IgD-negative memory B cell (primary cell): ENCODE measurements at regions not wholly inside any gene's neighbourhood (a gene's known extent, or its start where the extent isn't known, plus 50 kb on each side); places are given as distances from the start of the nearest gene placed in this dataset.
"Not testable (repeated sequence)": the region's sequence is repeated elsewhere in the genome, so short reads cannot be mapped to it uniquely, and the experiment has no call there.

Experiments used
- H3K27ac Mint-ChIP-seq, 3 donors: one replicate each; pipeline ENCODE4 v1.8.0; 2020 to 2022; ENCODE audit warnings: mild to moderate bottlenecking in 3 of 3, mixed read lengths in 3 of 3, moderate library complexity in 1 of 3
- H3K27me3 Mint-ChIP-seq: one replicate; pipeline ENCODE4 v1.8.0; 2021; ENCODE audit warnings: mixed read lengths
- H3K36me3 Mint-ChIP-seq: one replicate; pipeline ENCODE4 v1.8.0; 2020; ENCODE audit warnings: mild to moderate bottlenecking, mixed read lengths
- H3K4me1 Mint-ChIP-seq, 3 donors: one replicate each; pipeline ENCODE4 v1.8.0; 2020 to 2022; ENCODE audit warnings: mixed read lengths in 3 of 3, mild to moderate bottlenecking in 1 of 3
- H3K4me3 Mint-ChIP-seq, 4 donors: one replicate each; pipeline ENCODE4 v1.8.0; 2020 to 2022; ENCODE audit warnings: mild to moderate bottlenecking in 4 of 4, mixed read lengths in 4 of 4, moderate library complexity in 3 of 4
- H3K9me3 Mint-ChIP-seq, 3 donors: one replicate each; pipeline ENCODE4 v1.8.0; 2020 to 2021; ENCODE audit warnings: mixed read lengths in 3 of 3, mild to moderate bottlenecking in 1 of 3

- Mint-ChIP-seq H3K4me3 (no peak overlapping the region), H3K9me3 (peaks cover 0 to 6% (median 4%) of the 10 kb centered on the region in 3 donors), H3K27me3 (no peaks in the 10 kb centered on the region), H3K36me3 (no peaks in the 10 kb centered on the region), H3K27ac (no peak overlapping the region), H3K4me1 (no peaks in the 10 kb centered on the region)
Observed at GRCh38 chr12:42728287-42728686, 138.7 kb upstream of the PRICKLE1 start.

- H3K27me3 Mint-ChIP-seq, result no peaks in the 10 kb centered on the region
- no peak overlapping the region for H3K27ac Mint-ChIP-seq
- H3K4me3 Mint-ChIP-seq, result no peak overlapping the region
- H3K9me3 Mint-ChIP-seq, result peaks cover 0 to 6% (median 4%) of the 10 kb centered on the region in 3 donors
- H3K4me1 Mint-ChIP-seq, result no peaks in the 10 kb centered on the region
- no peaks in the 10 kb centered on the region for H3K36me3 Mint-ChIP-seq
Observed at GRCh38 chr12:42725809-42726208, 136.3 kb upstream of the PRICKLE1 start.

GRCh38 chr12:42716491-42716891 is 126.9 kb upstream of the PRICKLE1 start:
- H3K27ac Mint-ChIP-seq, result no peak overlapping the region
- H3K4me3 Mint-ChIP-seq, result no peak overlapping the region
- H3K27me3 Mint-ChIP-seq, result no peaks in the 10 kb centered on the region
- no peaks in the 10 kb centered on the region for H3K36me3 Mint-ChIP-seq
- H3K4me1 Mint-ChIP-seq, result no peaks in the 10 kb centered on the region
- peaks cover 0 to 5% (median 3%) of the 10 kb centered on the region in 3 donors for H3K9me3 Mint-ChIP-seq

- H3K27ac Mint-ChIP-seq, H3K4me3 Mint-ChIP-seq, H3K9me3 Mint-ChIP-seq, H3K36me3 Mint-ChIP-seq, H3K4me1 Mint-ChIP-seq, H3K27me3 Mint-ChIP-seq: not testable (repeated sequence)
Observed at GRCh38 chr12:42713566-42713965, 124.0 kb upstream of the PRICKLE1 start.

- not testable (repeated sequence) for H3K27me3 Mint-ChIP-seq, H3K36me3 Mint-ChIP-seq, H3K4me3 Mint-ChIP-seq, H3K9me3 Mint-ChIP-seq, H3K4me1 Mint-ChIP-seq, H3K27ac Mint-ChIP-seq
Observed at GRCh38 chr12:42708374-42708773, 118.8 kb upstream of the PRICKLE1 start.

- H3K27me3 Mint-ChIP-seq, result peaks cover 7% of the 10 kb centered on the region
- peaks cover 3 to 6% (median 3%) of the 10 kb centered on the region in 3 donors for H3K9me3 Mint-ChIP-seq
- H3K36me3 Mint-ChIP-seq, result no peaks in the 10 kb centered on the region
- no peak overlapping the region for H3K27ac Mint-ChIP-seq
- H3K4me3 Mint-ChIP-seq, result no peak overlapping the region
- H3K4me1 Mint-ChIP-seq, result no peaks in the 10 kb centered on the region
Observed at GRCh38 chr12:42707312-42708226, 118.0 kb upstream of the PRICKLE1 start.

- H3K27ac Mint-ChIP-seq, result no peak overlapping the region
- no peaks in the 10 kb centered on the region for H3K36me3 Mint-ChIP-seq
- no peak overlapping the region for H3K4me3 Mint-ChIP-seq
- H3K27me3 Mint-ChIP-seq, result peaks cover 7% of the 10 kb centered on the region
- peaks cover 0 to 6% (median 3%) of the 10 kb centered on the region in 3 donors for H3K9me3 Mint-ChIP-seq
- no peaks in the 10 kb centered on the region for H3K4me1 Mint-ChIP-seq
Observed at GRCh38 chr12:42706321-42706720, 116.8 kb upstream of the PRICKLE1 start.

- Mint-ChIP-seq H3K27me3 (peaks cover 5% of the 10 kb centered on the region), H3K9me3 (peaks cover 0 to 3% (median under 1%) of the 10 kb centered on the region in 3 donors), H3K4me1 (no peaks in the 10 kb centered on the region), H3K27ac (no peak overlapping the region), H3K36me3 (no peaks in the 10 kb centered on the region), H3K4me3 (no peak overlapping the region)
Observed at GRCh38 chr12:42705863-42706262, 116.3 kb upstream of the PRICKLE1 start.

- Mint-ChIP-seq H3K36me3 (no peaks in the 10 kb centered on the region), H3K4me1 (no peaks in the 10 kb centered on the region), H3K27me3 (peaks cover 5% of the 10 kb centered on the region), H3K4me3 (no peak overlapping the region), H3K27ac (no peak overlapping the region), H3K9me3 (no peaks in the 10 kb centered on the region)
Observed at GRCh38 chr12:42704810-42705401, 115.4 kb upstream of the PRICKLE1 start.

- Mint-ChIP-seq H3K36me3 (no peaks in the 10 kb centered on the region), H3K9me3 (no peaks in the 10 kb centered on the region), H3K4me3 (no peak overlapping the region), H3K27me3 (peaks cover 3% of the 10 kb centered on the region), H3K27ac (no peak overlapping the region), H3K4me1 (no peaks in the 10 kb centered on the region)
Observed at GRCh38 chr12:42704340-42704739, 114.8 kb upstream of the PRICKLE1 start.

- Mint-ChIP-seq H3K4me3 (no peak overlapping the region), H3K27me3 (peaks cover 1% of the 10 kb centered on the region), H3K36me3 (no peaks in the 10 kb centered on the region), H3K9me3 (peaks cover 0 to 4% (median 0%) of the 10 kb centered on the region in 3 donors), H3K27ac (no peak overlapping the region), H3K4me1 (no peaks in the 10 kb centered on the region)
Observed at GRCh38 chr12:42701084-42701483, 111.5 kb upstream of the PRICKLE1 start.

GRCh38 chr12:42698213-42698612 is 108.7 kb upstream of the PRICKLE1 start:
- Mint-ChIP-seq H3K27me3 (peaks cover 1% of the 10 kb centered on the region), H3K4me3 (no peak overlapping the region), H3K4me1 (no peaks in the 10 kb centered on the region), H3K9me3 (peaks cover 0 to 6% (median 2%) of the 10 kb centered on the region in 3 donors), H3K36me3 (no peaks in the 10 kb centered on the region), H3K27ac (no peak overlapping the region)

GRCh38 chr12:42696406-42697149 is 107.0 kb upstream of the PRICKLE1 start:
- Mint-ChIP-seq H3K27ac (no peak overlapping the region), H3K4me1 (no peaks in the 10 kb centered on the region), H3K36me3 (no peaks in the 10 kb centered on the region), H3K9me3 (peaks cover 0 to 6% (median 2%) of the 10 kb centered on the region in 3 donors), H3K4me3 (peak overlapping the region in 1 of 4 donors; percentile 13), H3K27me3 (peaks cover 1% of the 10 kb centered on the region)

- Mint-ChIP-seq H3K27me3 (peaks cover 1% of the 10 kb centered on the region), H3K4me3 (peak overlapping the region in 1 of 4 donors; percentile 61), H3K9me3 (peaks cover 2 to 8% (median 5%) of the 10 kb centered on the region in 3 donors), H3K4me1 (no peaks in the 10 kb centered on the region), H3K27ac (no peak overlapping the region), H3K36me3 (no peaks in the 10 kb centered on the region)
Observed at GRCh38 chr12:42695490-42695995, 106.0 kb upstream of the PRICKLE1 start.

- H3K36me3 Mint-ChIP-seq, result no peaks in the 10 kb centered on the region
- no peak overlapping the region for H3K4me3 Mint-ChIP-seq
- no peak overlapping the region for H3K27ac Mint-ChIP-seq
- H3K27me3 Mint-ChIP-seq, result no peaks in the 10 kb centered on the region
- H3K4me1 Mint-ChIP-seq, result no peaks in the 10 kb centered on the region
- H3K9me3 Mint-ChIP-seq, result peaks cover 4 to 20% (median 8%) of the 10 kb centered on the region in 3 donors
Observed at GRCh38 chr12:42692749-42693148, 103.2 kb upstream of the PRICKLE1 start.
